ENCODE measurements at regions not wholly inside any gene's neighbourhood (a gene's known extent, or its start where the extent isn't known, plus 50 kb on each side); places are given as distances from the start of the nearest gene placed in this dataset.

- TF ChIP-seq CTCF (IDR thresholded peaks at IDR 0.05): no peak
- no peak for TF ChIP-seq ZFX (IDR thresholded peaks at IDR 0.05; ENCODE audit: borderline replicate concordance)
Observed at GRCh38 chr5:166031926-166032325, 2259.5 kb upstream of the WWC1 start.
